ENCODE measurements at regions not wholly inside any gene's neighbourhood (a gene's known extent, or its start where the extent isn't known, plus 50 kb on each side); places are given as distances from the start of the nearest gene placed in this dataset.
"Not testable (repeated sequence)": the region's sequence is repeated elsewhere in the genome, so short reads cannot be mapped to it uniquely, and the experiment has no call there.

- Histone ChIP-seq H3K27ac (no peak overlapping the region), H3K4me3 (no peak overlapping the region), H3K9me2 (replicated peaks; ENCODE audit: insufficient read depth) (no peaks in the 10 kb centered on the region), H3K36me3 (replicated peaks; ENCODE audit: insufficient read depth, low read depth) (no peaks in the 10 kb centered on the region), H3K4me1 (ENCODE audit: insufficient read depth) (no peaks in the 10 kb centered on the region), H4K20me1 (ENCODE audit: insufficient read depth, poor library complexity, severe bottlenecking) (no peaks in the 10 kb centered on the region), H3K9me3 (ENCODE audit: low read depth) (no peaks in the 10 kb centered on the region), H3K27me3 (no peaks in the 10 kb centered on the region), H3K79me2 (no peaks in the 10 kb centered on the region), H3K4me2 (no peak overlapping the region), H2AFZ (no peak overlapping the region)
- WGBS (ENCODE audit: low lambda C conversion rate, missing lambda C conversion rate) = 90% methylated on average over 2 of the region's 2 CpGs
- no peak for TF ChIP-seq EZH2 (IDR thresholded peaks at IDR 0.05; ENCODE audit: borderline replicate concordance)
- no peak for TF ChIP-seq CTCF (IDR thresholded peaks at IDR 0.05; ENCODE audit: poor library complexity)
- no peak for TF ChIP-seq EZH2phosphoT487 (IDR thresholded peaks at IDR 0.05; ENCODE audit: low read depth, severe bottlenecking, unreplicated experiment)
- no peak for DNase-seq (ENCODE audit: low spot score)
Observed at GRCh38 chr13:83085186-83085900, 796.9 kb downstream of the SLITRK1 start.

- Histone ChIP-seq H3K27ac (no peak overlapping the region), H3K36me3 (replicated peaks; ENCODE audit: insufficient read depth, low read depth) (no peaks in the 10 kb centered on the region), H3K79me2 (no peaks in the 10 kb centered on the region), H3K9me3 (ENCODE audit: low read depth) (no peaks in the 10 kb centered on the region), H3K9me2 (replicated peaks; ENCODE audit: insufficient read depth) (no peaks in the 10 kb centered on the region), H3K4me2 (no peak overlapping the region), H3K4me3 (no peak overlapping the region), H3K27me3 (no peaks in the 10 kb centered on the region), H3K4me1 (ENCODE audit: insufficient read depth) (no peaks in the 10 kb centered on the region), H2AFZ (no peak overlapping the region), H4K20me1 (ENCODE audit: insufficient read depth, poor library complexity, severe bottlenecking) (no peaks in the 10 kb centered on the region)
- TF ChIP-seq CTCF (IDR thresholded peaks at IDR 0.05; ENCODE audit: poor library complexity) = no peak
- no peak for TF ChIP-seq EZH2phosphoT487 (IDR thresholded peaks at IDR 0.05; ENCODE audit: low read depth, severe bottlenecking, unreplicated experiment)
- no peak for TF ChIP-seq EZH2 (IDR thresholded peaks at IDR 0.05; ENCODE audit: borderline replicate concordance)
- WGBS (ENCODE audit: low lambda C conversion rate, missing lambda C conversion rate) = 77% methylated on average over 2 of the region's 2 CpGs
- DNase-seq (ENCODE audit: low spot score) = no peak
Observed at GRCh38 chr13:83077499-83077898, 804.8 kb downstream of the SLITRK1 start.

- H3K27ac ChIP-seq; H3K4me1 ChIP-seq (ENCODE audit: insufficient read depth); H3K36me3 ChIP-seq (replicated peaks; ENCODE audit: insufficient read depth, low read depth); H3K9me3 ChIP-seq (ENCODE audit: low read depth); H3K9me2 ChIP-seq (replicated peaks; ENCODE audit: insufficient read depth); H3K4me3 ChIP-seq; DNase-seq (ENCODE audit: low spot score); H4K20me1 ChIP-seq (ENCODE audit: insufficient read depth, poor library complexity, severe bottlenecking); H3K27me3 ChIP-seq; H2AFZ ChIP-seq; H3K4me2 ChIP-seq; H3K79me2 ChIP-seq: not testable (repeated sequence)
Observed at GRCh38 chr13:83073930-83074329, 808.3 kb downstream of the SLITRK1 start.

- H3K4me3 ChIP-seq = no peak overlapping the region
- no peak overlapping the region for H3K4me2 ChIP-seq
- H2AFZ ChIP-seq = no peak overlapping the region
- H3K4me1 ChIP-seq (ENCODE audit: insufficient read depth) = no peaks in the 10 kb centered on the region
- no peaks in the 10 kb centered on the region for H3K9me3 ChIP-seq (ENCODE audit: low read depth)
- peak; percentile 6 for DNase-seq (ENCODE audit: low spot score)
- H4K20me1 ChIP-seq (ENCODE audit: insufficient read depth, poor library complexity, severe bottlenecking) = no peaks in the 10 kb centered on the region
- no peak overlapping the region for H3K27ac ChIP-seq
- no peaks in the 10 kb centered on the region for H3K79me2 ChIP-seq
- H3K27me3 ChIP-seq = no peaks in the 10 kb centered on the region
- TF ChIP-seq CTCF (IDR thresholded peaks at IDR 0.05; ENCODE audit: poor library complexity) = no peak
- no peak for TF ChIP-seq EZH2phosphoT487 (IDR thresholded peaks at IDR 0.05; ENCODE audit: low read depth, severe bottlenecking, unreplicated experiment)
- TF ChIP-seq EZH2 (IDR thresholded peaks at IDR 0.05; ENCODE audit: borderline replicate concordance) = no peak
- H3K36me3 ChIP-seq (replicated peaks; ENCODE audit: insufficient read depth, low read depth) = no peaks in the 10 kb centered on the region
- no peaks in the 10 kb centered on the region for H3K9me2 ChIP-seq (replicated peaks; ENCODE audit: insufficient read depth)
- 69% methylated on average over 3 of the region's 3 CpGs for WGBS (ENCODE audit: low lambda C conversion rate, missing lambda C conversion rate)
Observed at GRCh38 chr13:83065108-83065507, 817.2 kb downstream of the SLITRK1 start.

Measured in hepatocyte (in vitro differentiated cells).